Esophagus squamous epithelium (tissue), 4 donors: ENCODE measurements at regions not wholly inside any gene's neighbourhood (a gene's known extent, or its start where the extent isn't known, plus 50 kb on each side); places are given as distances from the start of the nearest gene placed in this dataset.

Experiments
- CTCF ChIP-seq, 6 experiments: fragments of 450-650 bp in 4 of 6; fragments of 200-600 bp in 2 of 6; sonication (generic) in 2 of 6; IDR thresholded peaks; one replicate each; pipeline ENCODE4 v1.5.1; 2016 to 2019; ENCODE audit warnings: antibody characterized with exemption in 6 of 6, mild to moderate bottlenecking in 4 of 6, moderate library complexity in 4 of 6
- POLR2A ChIP-seq, 4 donors: fragments of 450-650 bp; IDR thresholded peaks; one replicate each; pipeline ENCODE4 v1.6.1; 2017; ENCODE audit warnings: antibody characterized with exemption in 4 of 4, mild to moderate bottlenecking in 4 of 4, moderate library complexity in 3 of 4

DNA sequence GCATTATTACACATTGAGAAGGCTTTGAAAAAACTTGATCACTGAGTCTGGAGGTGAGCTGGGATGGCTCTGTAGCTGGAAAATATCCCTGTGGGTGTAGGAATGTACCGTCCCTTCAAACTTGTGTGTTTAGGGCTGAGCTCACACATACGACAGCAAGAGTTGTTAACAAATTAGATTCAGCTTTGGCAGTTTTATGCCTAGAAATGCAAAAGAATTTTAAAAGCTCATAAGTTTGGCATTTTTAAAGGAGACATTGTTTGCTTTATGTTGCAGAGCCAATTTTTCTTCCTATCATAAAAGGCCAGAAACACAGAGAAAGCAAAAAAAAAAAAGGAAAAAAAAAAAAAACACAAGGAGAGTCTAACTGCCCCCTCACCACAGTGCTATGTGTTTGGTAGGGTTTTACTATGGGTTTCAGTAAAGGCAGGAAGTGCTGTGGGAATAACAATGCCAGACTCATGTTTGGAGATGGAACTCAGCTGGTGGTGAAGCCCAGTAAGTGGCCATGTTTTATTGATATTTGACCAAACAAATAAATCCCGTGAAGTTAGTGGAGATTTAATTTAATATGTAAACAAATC is 78.4 kb downstream of the DAD1 start:
- no peak for TF ChIP-seq CTCF (IDR thresholded peaks at IDR 0.05)
- no peak for TF ChIP-seq POLR2A (IDR thresholded peaks at IDR 0.05)
